Gastrocnemius medialis (tissue), 4 donors: ENCODE measurements at regions not wholly inside any gene's neighbourhood (a gene's known extent, or its start where the extent isn't known, plus 50 kb on each side); places are given as distances from the start of the nearest gene placed in this dataset.

Source experiments
- POLR2A ChIP-seq, 2 donors: fragments of 450-650 bp; IDR thresholded peaks; one replicate each; pipeline ENCODE4 v1.6.1; 2017; ENCODE audit warnings: antibody characterized with exemption in 2 of 2, mild to moderate bottlenecking in 2 of 2, moderate library complexity in 2 of 2
- TF ChIP-seq, protein P1 (sequence below), 5 experiments: fragments of 450-650 bp in 3 of 5; fragments of 200-600 bp in 2 of 5; sonication (generic) in 2 of 5; IDR thresholded peaks in 4 of 5; conservative IDR thresholded peaks in 1 of 5; 1 replicate in 4 of 5; 2 replicates in 1 of 5; pipeline ENCODE4 v1.5.1; 2016 to 2019; ENCODE audit warnings: antibody characterized with exemption in 5 of 5, mild to moderate bottlenecking in 3 of 5, moderate library complexity in 3 of 5

DNA sequence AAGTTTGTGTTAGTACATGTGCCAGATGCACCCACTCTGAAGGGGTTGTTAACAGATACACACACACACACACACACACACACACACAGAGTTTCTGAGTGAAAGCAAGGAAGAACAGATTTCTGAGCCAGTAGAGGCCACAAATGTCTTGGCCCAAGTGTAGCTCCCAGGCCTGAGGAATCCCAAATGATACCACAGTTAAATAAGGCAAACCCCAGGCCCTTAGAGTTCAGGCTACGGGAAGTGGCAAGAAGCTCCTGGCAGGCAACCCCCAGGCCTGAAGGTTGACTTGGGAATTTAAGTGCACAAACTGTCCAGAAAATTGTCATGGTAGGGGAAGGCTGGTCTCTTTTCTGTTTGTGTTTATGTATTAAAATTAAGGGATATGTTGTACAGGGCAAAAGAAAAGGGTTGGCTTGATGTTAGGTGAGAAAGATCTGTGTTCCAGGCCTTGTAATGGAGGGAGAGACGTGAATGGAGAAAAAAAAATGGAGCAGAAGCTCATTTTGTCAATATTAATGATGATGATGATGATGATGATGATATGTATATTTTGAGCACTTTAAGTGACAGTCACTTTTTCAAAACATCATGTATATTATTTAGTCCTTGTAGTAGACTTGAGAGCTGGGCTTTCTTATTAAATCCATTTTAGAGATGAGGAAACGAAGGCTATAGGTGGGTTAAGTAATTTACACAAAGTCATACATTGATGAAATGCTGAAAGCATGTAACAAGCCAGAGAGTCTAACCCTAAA is 317.0 kb upstream of the JAG1 start:
- TF ChIP-seq, protein P1, sequence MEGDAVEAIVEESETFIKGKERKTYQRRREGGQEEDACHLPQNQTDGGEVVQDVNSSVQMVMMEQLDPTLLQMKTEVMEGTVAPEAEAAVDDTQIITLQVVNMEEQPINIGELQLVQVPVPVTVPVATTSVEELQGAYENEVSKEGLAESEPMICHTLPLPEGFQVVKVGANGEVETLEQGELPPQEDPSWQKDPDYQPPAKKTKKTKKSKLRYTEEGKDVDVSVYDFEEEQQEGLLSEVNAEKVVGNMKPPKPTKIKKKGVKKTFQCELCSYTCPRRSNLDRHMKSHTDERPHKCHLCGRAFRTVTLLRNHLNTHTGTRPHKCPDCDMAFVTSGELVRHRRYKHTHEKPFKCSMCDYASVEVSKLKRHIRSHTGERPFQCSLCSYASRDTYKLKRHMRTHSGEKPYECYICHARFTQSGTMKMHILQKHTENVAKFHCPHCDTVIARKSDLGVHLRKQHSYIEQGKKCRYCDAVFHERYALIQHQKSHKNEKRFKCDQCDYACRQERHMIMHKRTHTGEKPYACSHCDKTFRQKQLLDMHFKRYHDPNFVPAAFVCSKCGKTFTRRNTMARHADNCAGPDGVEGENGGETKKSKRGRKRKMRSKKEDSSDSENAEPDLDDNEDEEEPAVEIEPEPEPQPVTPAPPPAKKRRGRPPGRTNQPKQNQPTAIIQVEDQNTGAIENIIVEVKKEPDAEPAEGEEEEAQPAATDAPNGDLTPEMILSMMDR (IDR thresholded peaks at IDR 0.05 in 4 of 5, conservative IDR thresholded peaks at IDR 0.05 in 1 of 5), result no peak
- no peak for TF ChIP-seq POLR2A (IDR thresholded peaks at IDR 0.05)
